C4-2B (cell line): ENCODE measurements at regions not wholly inside any gene's neighbourhood (a gene's known extent, or its start where the extent isn't known, plus 50 kb on each side); places are given as distances from the start of the nearest gene placed in this dataset.

Experiments used
- ZFX ChIP-seq: fragments of 450-650 bp; IDR thresholded peaks from 2 replicates; pipeline ENCODE4 v1.6.1; 2017
- TF ChIP-seq, protein P1 (sequence below): fragments of 450-650 bp; conservative IDR thresholded peaks from 2 replicates; pipeline ENCODE4 v1.5.1; 2017; ENCODE audit warnings: mild to moderate bottlenecking

DNA sequence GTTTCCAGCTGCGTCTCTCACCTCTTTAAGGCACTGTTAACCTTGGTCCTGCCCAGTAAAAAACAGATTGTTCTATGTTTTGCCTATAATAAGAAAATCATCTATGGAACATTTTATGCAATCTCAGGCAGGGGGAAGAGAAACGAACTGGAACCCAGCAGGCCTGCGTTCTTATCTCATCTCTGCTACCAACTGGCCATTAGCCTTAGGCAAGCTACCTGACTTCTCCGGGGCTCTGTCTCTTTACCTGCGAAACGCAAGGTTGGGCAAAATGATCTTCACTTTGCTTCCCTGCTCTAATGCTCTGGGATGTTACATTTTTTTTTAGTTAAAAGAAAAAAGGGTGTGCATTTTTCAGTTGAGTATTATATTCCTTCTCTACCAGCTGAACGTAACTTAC lies 70.5 kb upstream of the WIPF1 start:
- TF ChIP-seq, protein P1, sequence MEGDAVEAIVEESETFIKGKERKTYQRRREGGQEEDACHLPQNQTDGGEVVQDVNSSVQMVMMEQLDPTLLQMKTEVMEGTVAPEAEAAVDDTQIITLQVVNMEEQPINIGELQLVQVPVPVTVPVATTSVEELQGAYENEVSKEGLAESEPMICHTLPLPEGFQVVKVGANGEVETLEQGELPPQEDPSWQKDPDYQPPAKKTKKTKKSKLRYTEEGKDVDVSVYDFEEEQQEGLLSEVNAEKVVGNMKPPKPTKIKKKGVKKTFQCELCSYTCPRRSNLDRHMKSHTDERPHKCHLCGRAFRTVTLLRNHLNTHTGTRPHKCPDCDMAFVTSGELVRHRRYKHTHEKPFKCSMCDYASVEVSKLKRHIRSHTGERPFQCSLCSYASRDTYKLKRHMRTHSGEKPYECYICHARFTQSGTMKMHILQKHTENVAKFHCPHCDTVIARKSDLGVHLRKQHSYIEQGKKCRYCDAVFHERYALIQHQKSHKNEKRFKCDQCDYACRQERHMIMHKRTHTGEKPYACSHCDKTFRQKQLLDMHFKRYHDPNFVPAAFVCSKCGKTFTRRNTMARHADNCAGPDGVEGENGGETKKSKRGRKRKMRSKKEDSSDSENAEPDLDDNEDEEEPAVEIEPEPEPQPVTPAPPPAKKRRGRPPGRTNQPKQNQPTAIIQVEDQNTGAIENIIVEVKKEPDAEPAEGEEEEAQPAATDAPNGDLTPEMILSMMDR, result no peak
- TF ChIP-seq ZFX, result no peak
